SU-DHL-6 (cell line): ENCODE measurements at regions not wholly inside any gene's neighbourhood (a gene's known extent, or its start where the extent isn't known, plus 50 kb on each side); places are given as distances from the start of the nearest gene placed in this dataset.

Source experiments
- CTCF ChIP-seq: fragments of 200-600 bp; sonication (generic); IDR thresholded peaks from one replicate; pipeline ENCODE4 v1.5.1; 2017; ENCODE audit warnings: antibody characterized with exemption, mild to moderate bottlenecking, low read length, moderate library complexity; ENCODE audit not compliant: insufficient read depth, poor library complexity, severe bottlenecking
- EZH2phosphoT487 ChIP-seq: fragments of 200-600 bp; sonication (generic), shearing (Covaris generic); conservative IDR thresholded peaks from 2 replicates; pipeline ENCODE4 v1.6.1; 2018; ENCODE audit warnings: mild to moderate bottlenecking, antibody characterized with exemption, low read length, moderate library complexity, mixed read lengths

- TF ChIP-seq CTCF = no peak
- TF ChIP-seq EZH2phosphoT487 = no peak
Measured at GRCh38 chr12:46627686-46628085, 198.1 kb downstream of the SLC38A4 start.
